Activated T-helper 1 cell treated with anti-CD3 and anti-CD28 coated beads, Interleukin-12 subunit alpha, Interleukin-12 subunit beta, Interleukin-2, Interleukin-4 antibody, amounts not matched to agents 30 ng/mL and 10 ng/mL and 1 ng/mL, durations not matched to agents 14 hours and 24 hours and 36 hours (primary cell): ENCODE measurements at regions not wholly inside any gene's neighbourhood (a gene's known extent, or its start where the extent isn't known, plus 50 kb on each side); places are given as distances from the start of the nearest gene placed in this dataset.

Experiments used
- DNase-seq: peaks from one replicate; pipeline ENCODE4 v3.0.0; 2021; ENCODE audit warnings: low spot score
- H3K27ac Mint-ChIP-seq: one replicate; pipeline ENCODE4 v1.8.0; 2021; ENCODE audit warnings: mild to moderate bottlenecking, mixed read lengths
- H3K27me3 Mint-ChIP-seq: one replicate; pipeline ENCODE4 v1.8.0; 2022; ENCODE audit warnings: mild to moderate bottlenecking, moderate library complexity, mixed read lengths; ENCODE audit not compliant: insufficient read depth
- H3K36me3 Mint-ChIP-seq: one replicate; pipeline ENCODE4 v1.8.0; 2021; ENCODE audit warnings: low read depth, mixed read lengths
- H3K4me1 Mint-ChIP-seq: one replicate; pipeline ENCODE4 v1.8.0; 2021; ENCODE audit warnings: low read depth, mixed read lengths
- H3K4me3 Mint-ChIP-seq: one replicate; pipeline ENCODE4 v1.8.0; 2021; ENCODE audit warnings: mild to moderate bottlenecking, moderate library complexity, mixed read lengths
- H3K9me3 Mint-ChIP-seq: one replicate; pipeline ENCODE4 v1.8.0; 2021; ENCODE audit warnings: mixed read lengths
- intact Hi-C: fragments of 100-400 bp; cut with micrococcal nuclease; formaldehyde crosslinking; loops from one replicate; pipeline ENCODE4 v1.15.1; 2024

GRCh38 chr20:47406849-47407682 lies 50.6 kb upstream of the ZMYND8 start:
- intact Hi-C loops: no loop called here

GRCh38 chr20:47411161-47411560 lies 54.7 kb upstream of the ZMYND8 start:
- H3K27ac Mint-ChIP-seq: no peak overlapping the region
- H3K4me1 Mint-ChIP-seq: peaks cover 33% of the 10 kb centered on the region
- intact Hi-C loops: no loop called here
- H3K27me3 Mint-ChIP-seq: no peaks in the 10 kb centered on the region
- H3K4me3 Mint-ChIP-seq: no peak overlapping the region
- H3K36me3 Mint-ChIP-seq: peaks cover 6% of the 10 kb centered on the region
- no peak for DNase-seq
- H3K9me3 Mint-ChIP-seq: no peaks in the 10 kb centered on the region

More at GRCh38 chr20:47406849-47407682, 50.6 kb upstream of the ZMYND8 start:
- peaks cover 1% of the 10 kb centered on the region for H3K36me3 Mint-ChIP-seq
- H3K4me3 Mint-ChIP-seq: no peak overlapping the region
- no peak for DNase-seq
- H3K9me3 Mint-ChIP-seq: no peaks in the 10 kb centered on the region
- H3K4me1 Mint-ChIP-seq: peaks cover 12% of the 10 kb centered on the region
- no peaks in the 10 kb centered on the region for H3K27me3 Mint-ChIP-seq
- no peak overlapping the region for H3K27ac Mint-ChIP-seq

GRCh38 chr20:47412083-47412482 lies 55.6 kb upstream of the ZMYND8 start:
- H3K4me1 Mint-ChIP-seq: peaks cover 40% of the 10 kb centered on the region
- H3K4me3 Mint-ChIP-seq: no peak overlapping the region
- no peak overlapping the region for H3K27ac Mint-ChIP-seq
- H3K36me3 Mint-ChIP-seq: peaks cover 6% of the 10 kb centered on the region
- no peak for DNase-seq
- intact Hi-C loops: no loop called here
- no peaks in the 10 kb centered on the region for H3K27me3 Mint-ChIP-seq
- no peaks in the 10 kb centered on the region for H3K9me3 Mint-ChIP-seq

GRCh38 chr20:47413189-47413588 lies 56.7 kb upstream of the ZMYND8 start:
- intact Hi-C loops: no loop called here
- Mint-ChIP-seq H3K27ac (no peak overlapping the region), H3K27me3 (no peaks in the 10 kb centered on the region)

GRCh38 chr20:47417245-47418068 lies 61.0 kb upstream of the ZMYND8 start:
- DNase-seq: no peak
- Mint-ChIP-seq H3K9me3 (no peaks in the 10 kb centered on the region), H3K27ac (no peak overlapping the region), H3K4me3 (no peak overlapping the region), H3K4me1 (peaks cover 30% of the 10 kb centered on the region), H3K27me3 (no peaks in the 10 kb centered on the region), H3K36me3 (peaks cover 5% of the 10 kb centered on the region)
- intact Hi-C loops: loop anchor here (5.0 kb wide), 1 partner anchor 35 kb away; no protein-coding TSS in a partner anchor

More at GRCh38 chr20:47413189-47413588, 56.7 kb upstream of the ZMYND8 start:
- no peak for DNase-seq
- H3K4me3 Mint-ChIP-seq: no peak overlapping the region
- H3K36me3 Mint-ChIP-seq: peaks cover 6% of the 10 kb centered on the region
- H3K9me3 Mint-ChIP-seq: no peaks in the 10 kb centered on the region
- H3K4me1 Mint-ChIP-seq: peaks cover 44% of the 10 kb centered on the region

- Mint-ChIP-seq H3K36me3 (peaks cover 5% of the 10 kb centered on the region), H3K4me1 (peaks cover 23% of the 10 kb centered on the region), H3K9me3 (no peaks in the 10 kb centered on the region), H3K4me3 (no peak overlapping the region), H3K27me3 (no peaks in the 10 kb centered on the region), H3K27ac (no peak overlapping the region)
- no peak for DNase-seq
- intact Hi-C loops: loop anchor here (5.0 kb wide), 1 partner anchor 34 kb away; no protein-coding TSS in a partner anchor
These were observed 61.7 kb upstream of the ZMYND8 start for GRCh38 chr20:47418069-47418757.

GRCh38 chr20:47419953-47420514 lies 63.5 kb upstream of the ZMYND8 start:
- no peak for DNase-seq
- Mint-ChIP-seq H3K9me3 (no peaks in the 10 kb centered on the region), H3K27me3 (no peaks in the 10 kb centered on the region), H3K36me3 (peaks cover 5% of the 10 kb centered on the region), H3K27ac (no peak overlapping the region), H3K4me1 (peaks cover 19% of the 10 kb centered on the region), H3K4me3 (no peak overlapping the region)
- intact Hi-C loops: loop anchor here (5.0 kb wide), 1 partner anchor 32 kb away; no protein-coding TSS in a partner anchor

GRCh38 chr20:47421076-47421475 lies 64.6 kb upstream of the ZMYND8 start:
- Mint-ChIP-seq H3K4me3 (no peak overlapping the region), H3K4me1 (peaks cover 11% of the 10 kb centered on the region), H3K9me3 (no peaks in the 10 kb centered on the region), H3K27me3 (no peaks in the 10 kb centered on the region), H3K36me3 (no peaks in the 10 kb centered on the region), H3K27ac (no peak overlapping the region)
- intact Hi-C loops: no loop called here
- DNase-seq: no peak

GRCh38 chr20:47423586-47423985 lies 67.1 kb upstream of the ZMYND8 start:
- no peak overlapping the region for H3K4me3 Mint-ChIP-seq
- no peaks in the 10 kb centered on the region for H3K27me3 Mint-ChIP-seq

GRCh38 chr20:47427067-47427466 lies 70.6 kb upstream of the ZMYND8 start:
- H3K4me3 Mint-ChIP-seq: no peak overlapping the region
- peaks cover 6% of the 10 kb centered on the region for H3K36me3 Mint-ChIP-seq
- intact Hi-C loops: no loop called here
- no peaks in the 10 kb centered on the region for H3K27me3 Mint-ChIP-seq
- H3K27ac Mint-ChIP-seq: no peak overlapping the region
- H3K4me1 Mint-ChIP-seq: no peaks in the 10 kb centered on the region
- peaks cover 6% of the 10 kb centered on the region for H3K9me3 Mint-ChIP-seq
- DNase-seq: no peak

More at GRCh38 chr20:47423586-47423985, 67.1 kb upstream of the ZMYND8 start:
- H3K4me1 Mint-ChIP-seq: no peaks in the 10 kb centered on the region
- H3K9me3 Mint-ChIP-seq: peaks cover 6% of the 10 kb centered on the region
- no peak for DNase-seq
- no peak overlapping the region for H3K27ac Mint-ChIP-seq
- peaks cover 6% of the 10 kb centered on the region for H3K36me3 Mint-ChIP-seq
- intact Hi-C loops: no loop called here

GRCh38 chr20:47427746-47428145 lies 71.2 kb upstream of the ZMYND8 start:
- H3K27ac Mint-ChIP-seq: no peak overlapping the region
- H3K9me3 Mint-ChIP-seq: peaks cover 6% of the 10 kb centered on the region
- peaks cover 6% of the 10 kb centered on the region for H3K36me3 Mint-ChIP-seq
- H3K4me1 Mint-ChIP-seq: no peaks in the 10 kb centered on the region
- intact Hi-C loops: no loop called here
- no peak overlapping the region for H3K4me3 Mint-ChIP-seq
- no peak for DNase-seq
- H3K27me3 Mint-ChIP-seq: peaks cover under 1% of the 10 kb centered on the region

- Mint-ChIP-seq H3K27ac (no peak overlapping the region), H3K27me3 (peaks cover 3% of the 10 kb centered on the region), H3K4me1 (no peaks in the 10 kb centered on the region), H3K4me3 (no peak overlapping the region), H3K36me3 (peaks cover 6% of the 10 kb centered on the region), H3K9me3 (peaks cover 6% of the 10 kb centered on the region)
- intact Hi-C loops: no loop called here
- no peak for DNase-seq
These were observed 71.7 kb upstream of the ZMYND8 start for GRCh38 chr20:47428164-47428563.
